ENCODE measurements at regions not wholly inside any gene's neighbourhood (a gene's known extent, or its start where the extent isn't known, plus 50 kb on each side); places are given as distances from the start of the nearest gene placed in this dataset.

DNA sequence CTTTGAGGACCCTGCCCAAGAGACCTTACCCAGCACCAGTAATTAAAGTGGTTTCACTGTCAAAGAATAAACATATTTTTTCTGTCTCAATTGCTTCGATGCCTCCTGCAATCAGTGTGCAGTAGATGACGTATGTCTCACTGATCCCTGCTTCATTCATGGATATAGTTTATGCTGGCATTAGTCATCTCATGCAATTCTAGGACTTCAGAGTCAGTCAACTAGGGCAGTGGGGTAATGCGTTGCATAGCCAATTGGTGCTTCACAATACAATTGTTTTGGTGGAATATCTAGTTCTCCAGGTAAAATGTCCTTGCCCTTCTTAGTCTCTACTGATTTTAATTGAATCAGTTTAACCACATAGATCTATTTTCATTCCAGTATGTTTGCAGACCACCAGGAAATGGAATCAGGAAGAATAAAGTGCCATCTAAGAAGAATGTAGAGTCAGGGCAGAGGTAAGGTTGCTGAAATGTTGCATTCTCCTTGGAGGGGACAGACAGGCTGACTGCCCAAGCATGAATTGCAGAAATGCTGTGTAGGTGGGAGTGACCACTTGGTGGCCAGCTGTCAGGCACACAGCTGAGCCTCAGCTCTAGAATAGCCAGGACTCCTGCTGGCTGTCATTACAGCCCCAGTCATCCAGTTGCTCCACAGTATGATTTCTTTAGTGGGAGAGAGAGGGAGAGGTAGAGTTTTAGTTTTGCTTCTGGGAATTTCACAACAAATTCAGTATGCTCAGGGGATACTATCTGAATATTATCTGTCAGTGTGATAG lies 73.5 kb upstream of the MEGF10 start:
- TF ChIP-seq, protein P1, sequence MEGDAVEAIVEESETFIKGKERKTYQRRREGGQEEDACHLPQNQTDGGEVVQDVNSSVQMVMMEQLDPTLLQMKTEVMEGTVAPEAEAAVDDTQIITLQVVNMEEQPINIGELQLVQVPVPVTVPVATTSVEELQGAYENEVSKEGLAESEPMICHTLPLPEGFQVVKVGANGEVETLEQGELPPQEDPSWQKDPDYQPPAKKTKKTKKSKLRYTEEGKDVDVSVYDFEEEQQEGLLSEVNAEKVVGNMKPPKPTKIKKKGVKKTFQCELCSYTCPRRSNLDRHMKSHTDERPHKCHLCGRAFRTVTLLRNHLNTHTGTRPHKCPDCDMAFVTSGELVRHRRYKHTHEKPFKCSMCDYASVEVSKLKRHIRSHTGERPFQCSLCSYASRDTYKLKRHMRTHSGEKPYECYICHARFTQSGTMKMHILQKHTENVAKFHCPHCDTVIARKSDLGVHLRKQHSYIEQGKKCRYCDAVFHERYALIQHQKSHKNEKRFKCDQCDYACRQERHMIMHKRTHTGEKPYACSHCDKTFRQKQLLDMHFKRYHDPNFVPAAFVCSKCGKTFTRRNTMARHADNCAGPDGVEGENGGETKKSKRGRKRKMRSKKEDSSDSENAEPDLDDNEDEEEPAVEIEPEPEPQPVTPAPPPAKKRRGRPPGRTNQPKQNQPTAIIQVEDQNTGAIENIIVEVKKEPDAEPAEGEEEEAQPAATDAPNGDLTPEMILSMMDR (IDR thresholded peaks at IDR 0.05): no peak
- no peak for TF ChIP-seq POLR2A (IDR thresholded peaks at IDR 0.05)

Data from testis (tissue), 2 donors.